ENCODE measurements at regions not wholly inside any gene's neighbourhood (a gene's known extent, or its start where the extent isn't known, plus 50 kb on each side); places are given as distances from the start of the nearest gene placed in this dataset.
A peak's percentile ranks its signal among the peaks of the same experiment; 100 is the strongest.
"Not testable (repeated sequence)": the region's sequence is repeated elsewhere in the genome, so short reads cannot be mapped to it uniquely, and the experiment has no call there.

- DNase-seq = no peak
Measured at GRCh38 chr21:39021478-39021832, 161.8 kb downstream of the PSMG1 start.

- DNase-seq = no peak
Measured at GRCh38 chr21:39020751-39021477, 162.3 kb downstream of the PSMG1 start.

DNA sequence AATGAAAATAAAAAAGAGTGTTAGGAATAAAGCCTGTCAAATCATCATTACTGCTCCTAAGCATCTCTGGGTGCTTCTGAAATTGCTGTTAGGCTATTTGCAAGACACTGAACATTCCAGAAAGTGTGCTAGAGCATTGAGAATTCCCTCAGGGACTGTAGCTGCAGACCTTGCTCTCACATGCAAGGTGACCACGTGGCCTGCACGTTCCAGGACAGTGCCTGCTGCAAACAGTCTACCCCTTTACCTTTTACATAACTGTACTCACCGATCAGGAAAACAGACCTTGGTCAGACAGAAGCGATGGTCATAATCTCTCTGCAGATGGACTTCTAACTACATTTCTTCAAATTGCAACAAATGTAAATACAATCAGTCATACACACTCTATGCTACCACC is 164.5 kb downstream of the PSMG1 start:
- DNase-seq = no peak

DNA sequence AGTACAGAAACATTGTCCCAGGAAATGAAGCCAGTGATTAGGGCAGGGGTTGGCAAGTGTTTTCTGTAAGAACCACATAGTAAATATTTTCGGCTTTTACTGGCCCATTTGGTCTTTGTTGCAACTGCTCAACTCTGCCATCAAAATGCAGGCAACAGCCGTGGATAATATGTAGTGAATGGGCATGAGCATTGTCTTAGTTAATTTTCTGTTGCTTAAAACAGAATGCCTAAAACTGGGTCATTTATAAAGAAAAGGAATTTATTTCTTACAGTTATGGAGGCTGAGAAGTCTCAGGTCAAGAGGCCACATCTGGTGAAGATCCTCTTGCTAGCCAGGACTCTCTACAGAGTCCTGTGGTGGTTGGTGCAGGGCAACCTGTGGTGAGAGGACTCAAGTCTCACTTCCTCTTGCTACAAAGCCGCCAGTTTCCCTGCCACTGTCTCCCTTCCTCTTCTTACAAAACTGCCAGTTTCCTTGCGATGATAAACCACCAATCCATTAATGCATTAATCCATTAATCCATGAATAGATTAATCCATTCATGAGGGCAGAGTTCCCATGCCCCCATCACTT is 166.4 kb downstream of the PSMG1 start:
- DNase-seq = peak; percentile 19

DNA sequence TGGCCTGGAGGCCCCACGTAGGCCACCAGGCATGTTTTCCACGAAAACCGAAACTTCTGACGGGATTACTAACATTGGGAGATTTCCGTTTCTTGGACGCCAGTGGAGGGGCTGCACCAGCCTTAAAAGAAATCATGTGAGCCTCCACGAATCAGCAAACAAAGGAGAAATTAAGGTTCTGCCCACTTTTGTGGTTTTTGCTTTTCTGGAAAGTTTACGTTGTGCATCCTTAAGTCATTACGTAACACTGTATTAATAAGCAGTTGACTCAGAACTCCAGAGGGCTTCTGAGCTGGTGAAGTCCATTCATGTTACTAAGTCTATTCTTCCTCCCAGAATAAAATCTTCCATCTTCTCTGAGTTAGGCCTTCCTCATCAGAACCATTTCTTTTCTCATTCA is 168.5 kb downstream of the PSMG1 start:
- DNase-seq = no peak

- DNase-seq = no peak
Measured at GRCh38 chr21:39012326-39013230, 170.7 kb downstream of the PSMG1 start.

- DNase-seq = no peak
Measured at GRCh38 chr21:39011911-39012310, 171.3 kb downstream of the PSMG1 start.

DNA sequence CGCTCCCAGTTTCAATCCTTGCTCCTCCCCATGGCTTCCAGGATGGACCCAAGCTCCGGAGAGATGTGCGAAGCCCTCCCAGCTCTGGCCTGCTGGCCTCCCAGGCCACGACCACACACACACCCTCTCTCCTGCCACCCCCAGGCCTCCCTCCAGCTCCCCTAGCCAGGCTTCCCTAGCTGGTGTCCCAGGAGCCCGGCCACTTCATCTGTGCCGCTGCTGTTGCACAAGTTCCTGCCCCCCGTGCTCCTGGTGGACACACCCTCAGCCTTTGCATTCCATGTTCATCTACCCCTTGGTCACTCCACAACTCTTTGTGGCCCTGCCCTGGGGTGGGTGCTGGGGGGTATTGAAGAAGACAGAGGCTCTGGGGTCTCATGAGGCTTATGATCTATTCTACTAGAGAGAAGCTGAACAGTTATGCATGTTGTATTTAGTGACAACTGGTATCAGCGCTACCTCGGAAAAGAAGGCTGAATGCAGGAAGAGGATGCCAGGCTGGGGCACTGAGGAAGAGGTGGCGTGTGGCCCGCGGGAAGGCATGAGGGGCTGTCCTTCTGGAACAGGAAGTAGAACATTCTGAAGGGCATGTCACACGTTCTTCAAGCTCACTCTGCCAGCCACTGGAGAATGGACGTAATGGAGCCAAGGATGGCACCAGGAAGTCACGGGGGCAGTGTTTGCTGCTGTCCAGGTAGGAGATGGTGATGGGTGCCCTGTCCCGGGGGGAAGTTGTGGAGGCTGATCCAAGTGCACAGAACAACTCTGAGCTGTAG is 172.4 kb downstream of the PSMG1 start:
- no peak for DNase-seq

GRCh38 chr21:39009587-39010225 is 173.5 kb downstream of the PSMG1 start:
- no peak for DNase-seq

DNA sequence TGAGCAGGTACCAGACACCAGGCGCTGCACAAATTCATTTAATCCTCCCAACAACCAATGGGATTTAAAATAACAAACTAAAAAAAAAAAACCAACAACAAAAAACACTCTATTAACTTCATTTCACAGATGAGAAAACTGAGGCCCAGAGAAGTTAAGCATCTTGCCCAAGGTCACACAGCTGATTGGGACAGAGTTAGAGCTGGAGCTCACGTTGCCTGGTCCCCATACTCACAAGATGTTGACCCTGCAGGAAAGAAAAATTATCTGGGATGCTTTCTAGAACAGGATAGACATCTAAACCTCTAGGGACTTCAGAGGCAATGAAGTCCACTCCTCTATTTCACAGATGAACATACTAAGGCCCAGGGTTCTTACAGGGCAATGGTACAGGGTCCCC is 175.3 kb downstream of the PSMG1 start:
- no peak for DNase-seq

- DNase-seq = no peak
Measured at GRCh38 chr21:39007532-39007931, 175.7 kb downstream of the PSMG1 start.

DNA sequence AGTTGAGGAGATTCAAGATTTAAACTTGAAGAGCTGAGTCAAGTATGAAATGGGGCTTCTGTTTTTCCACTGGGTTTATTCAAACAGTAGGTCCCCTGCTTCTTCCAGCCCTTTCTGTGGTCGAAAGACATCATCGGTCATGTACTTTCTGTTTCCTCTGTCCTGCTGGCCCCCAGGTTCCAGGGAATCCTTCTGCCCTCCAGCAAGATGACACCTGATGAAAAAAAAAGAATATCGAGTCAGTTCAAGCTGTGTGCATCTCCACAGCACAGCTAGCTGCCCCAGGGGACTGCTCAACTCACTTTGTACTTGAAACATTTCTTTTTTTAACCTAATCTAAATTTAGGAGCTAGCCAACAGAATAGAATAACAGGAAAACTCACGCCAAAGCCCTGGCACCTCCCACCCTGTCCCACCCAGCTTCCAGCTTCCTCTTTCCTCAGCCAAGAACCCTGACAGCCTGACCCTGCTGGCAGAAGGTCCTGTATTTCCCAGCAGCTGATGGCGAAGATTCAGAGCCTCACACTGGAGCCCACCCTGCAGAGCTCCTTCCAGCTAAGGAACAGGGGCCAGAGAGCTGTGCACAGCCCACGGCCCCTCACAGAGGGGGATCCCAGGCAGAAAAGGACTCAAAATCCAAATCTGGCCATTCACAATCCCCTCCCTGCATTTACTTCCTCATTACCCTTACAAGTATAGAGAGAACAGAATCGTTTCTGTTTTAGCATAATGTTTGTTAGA is 176.5 kb downstream of the PSMG1 start:
- no peak for DNase-seq

DNA sequence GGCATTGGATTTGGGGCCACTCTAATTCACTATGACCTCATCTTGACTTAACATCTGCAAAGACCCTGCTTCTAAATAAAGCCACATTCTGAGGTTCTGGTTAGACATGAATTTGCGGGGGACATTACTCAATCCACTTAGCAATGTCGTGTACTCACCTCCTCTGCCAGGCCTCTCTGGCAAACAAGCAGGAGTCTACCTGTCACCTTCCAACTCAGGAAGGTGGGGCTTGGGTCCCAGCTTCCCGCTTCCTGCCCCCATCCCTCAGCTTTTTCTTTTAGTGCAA is 177.8 kb downstream of the PSMG1 start:
- DNase-seq = no peak

- DNase-seq = no peak
Measured at GRCh38 chr21:39004634-39005501, 178.4 kb downstream of the PSMG1 start.

GRCh38 chr21:39003982-39004633 is 179.1 kb downstream of the PSMG1 start:
- no peak for DNase-seq

- DNase-seq = no peak
Measured at GRCh38 chr21:39001341-39001740, 181.9 kb downstream of the PSMG1 start.

DNA sequence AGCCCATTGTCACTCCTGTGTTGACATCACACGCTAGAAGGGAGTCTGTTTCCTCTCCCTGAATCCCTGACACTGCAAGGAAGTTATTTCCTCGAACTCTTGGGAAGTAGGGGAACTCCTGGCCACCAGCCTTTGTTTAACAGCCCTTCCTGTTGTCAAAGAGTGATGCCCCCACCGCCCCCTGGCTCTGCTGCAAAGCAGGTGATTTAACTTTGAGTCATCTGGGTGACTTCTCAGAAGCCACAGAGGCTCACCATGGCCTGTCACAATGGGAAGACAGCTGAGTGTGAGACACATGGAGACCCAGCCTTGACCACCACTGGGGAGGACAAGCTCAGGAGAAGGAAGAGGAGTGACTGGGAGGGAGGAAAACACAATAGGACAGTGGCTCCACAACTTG is 182.8 kb downstream of the PSMG1 start:
- no peak for DNase-seq

GRCh38 chr21:38999161-38999560 is 184.1 kb downstream of the PSMG1 start:
- no peak for DNase-seq

DNA sequence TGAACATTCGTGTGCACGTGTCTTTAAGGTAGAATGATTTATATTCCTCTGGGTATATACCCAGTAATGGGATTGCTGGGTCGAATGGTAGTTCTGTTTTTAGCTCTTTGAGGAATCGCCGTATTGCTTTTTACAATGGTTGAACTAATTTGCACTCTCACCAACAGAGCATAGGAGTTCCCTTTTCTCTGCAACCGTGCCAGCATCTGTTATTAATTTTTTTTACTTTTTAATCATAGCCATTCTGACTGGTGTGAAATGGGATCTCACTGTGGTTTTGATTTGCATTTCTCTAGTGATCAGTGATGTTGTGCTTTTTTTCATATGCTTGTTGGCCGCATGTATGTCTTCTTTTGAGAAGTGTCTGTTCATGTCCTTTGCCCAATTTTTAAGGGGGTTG is 185.0 kb downstream of the PSMG1 start:
- DNase-seq = not testable (repeated sequence)

DNA sequence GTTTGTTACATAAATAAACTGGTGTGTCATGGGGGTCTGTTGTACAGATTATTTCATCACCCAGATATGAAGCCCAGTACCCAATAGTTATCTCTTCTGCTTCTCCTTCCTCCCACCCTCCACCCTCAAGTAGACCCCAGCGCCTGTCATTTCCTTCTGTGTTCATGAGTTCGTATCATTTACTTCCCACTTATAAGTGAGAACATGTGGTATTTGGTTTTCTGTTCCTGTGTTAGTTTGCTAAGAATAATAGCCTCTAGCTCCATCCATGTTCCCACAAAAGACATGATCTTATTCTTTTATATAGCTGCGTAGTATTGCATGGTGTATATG is 185.4 kb downstream of the PSMG1 start:
- not testable (repeated sequence) for DNase-seq
